ENCODE measurements at regions not wholly inside any gene's neighbourhood (a gene's known extent, or its start where the extent isn't known, plus 50 kb on each side); places are given as distances from the start of the nearest gene placed in this dataset.

- DNase-seq (no peak), ATAC-seq (no peak)
- intact Hi-C loops (cut with DNase I, micrococcal nuclease): no loop called here
Measured at GRCh38 chr12:111169032-111169431, 199.9 kb downstream of the PHETA1 start.

- no peak for DNase-seq
- no peak for ATAC-seq
- intact Hi-C loops (cut with DNase I, micrococcal nuclease): no loop called here
Measured at GRCh38 chr12:111168009-111168900, 200.6 kb downstream of the PHETA1 start.

DNA sequence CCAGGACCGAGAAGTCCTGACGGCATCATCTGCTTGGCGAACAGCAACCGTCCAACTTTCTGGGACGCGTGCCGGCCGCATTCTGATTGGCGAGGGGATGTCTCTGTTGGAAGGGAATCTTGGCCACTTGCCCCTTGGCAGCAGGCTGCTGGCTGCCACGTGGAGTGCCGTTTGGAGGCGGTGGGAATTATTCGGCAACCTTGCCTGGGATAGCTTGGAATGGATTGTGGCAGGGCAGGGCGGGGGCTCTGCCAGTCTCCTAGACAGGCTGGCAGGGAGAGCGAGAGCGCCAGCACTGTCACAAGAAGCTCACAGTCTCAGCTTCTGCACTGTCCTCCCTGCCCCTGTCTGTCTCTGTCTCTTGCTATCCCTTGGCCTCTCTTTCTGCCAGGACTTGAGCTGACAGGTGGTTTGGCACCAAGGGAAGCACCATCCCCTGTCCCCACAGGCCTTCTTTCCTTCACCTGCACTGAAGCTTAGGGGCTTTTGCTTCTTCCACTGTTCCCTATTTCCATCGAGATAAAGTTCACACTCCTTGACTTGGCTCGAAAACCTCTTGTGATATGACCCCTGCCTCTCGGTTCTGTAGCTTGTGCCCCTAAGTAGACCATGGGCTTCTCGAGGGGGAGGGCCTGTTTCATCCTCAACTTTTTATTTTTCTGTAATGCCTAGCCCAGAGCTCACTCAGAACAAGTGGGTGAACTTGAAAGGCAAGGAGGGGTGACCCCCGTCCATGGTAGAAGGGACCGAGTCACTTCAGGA lies 201.9 kb downstream of the PHETA1 start:
- DNase-seq (peak; percentile 20 to 29), ATAC-seq (no peak)
- intact Hi-C loops (cut with DNase I, micrococcal nuclease): no loop called here

- DNase-seq (no peak), ATAC-seq (no peak)
- intact Hi-C loops (cut with DNase I, micrococcal nuclease): no loop called here
Measured at GRCh38 chr12:111164833-111165525, 203.9 kb downstream of the PHETA1 start.

DNA sequence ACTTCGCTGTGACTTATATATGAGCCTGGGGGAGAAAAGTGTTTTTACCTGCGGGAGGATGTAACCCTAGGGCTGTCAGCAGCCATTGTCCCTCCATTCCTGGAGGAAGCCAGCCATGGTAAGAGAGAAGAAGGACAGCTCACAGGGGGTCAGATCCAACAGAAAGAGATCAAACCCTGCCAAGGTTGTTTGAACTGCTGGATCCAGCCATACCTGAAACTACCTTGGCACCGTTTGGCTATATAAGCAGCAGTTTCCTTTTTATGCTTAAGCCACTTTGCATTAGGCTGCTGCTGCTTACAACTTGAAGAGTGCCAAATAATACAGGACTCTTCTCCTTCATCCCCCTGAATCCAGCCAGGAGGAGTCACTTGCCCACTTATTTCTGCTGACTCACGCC lies 205.5 kb downstream of the PHETA1 start:
- intact Hi-C loops (cut with DNase I, micrococcal nuclease): no loop called here
- ATAC-seq: no peak
- no peak for DNase-seq

GRCh38 chr12:111161898-111162297 lies 207.0 kb downstream of the PHETA1 start:
- ATAC-seq: no peak
- no peak for DNase-seq
- intact Hi-C loops (cut with DNase I, micrococcal nuclease): no loop called here

- ATAC-seq (no peak), DNase-seq (no peak)
- intact Hi-C loops (cut with DNase I, micrococcal nuclease): no loop called here
Measured at GRCh38 chr12:111160350-111161241, 208.3 kb downstream of the PHETA1 start.

GRCh38 chr12:111158992-111159391 lies 209.9 kb downstream of the PHETA1 start:
- ATAC-seq (no peak), DNase-seq (no peak)
- intact Hi-C loops (cut with DNase I, micrococcal nuclease): no loop called here

- DNase-seq (no peak), ATAC-seq (no peak)
- intact Hi-C loops (cut with DNase I, micrococcal nuclease): no loop called here
Measured at GRCh38 chr12:111157486-111157885, 211.4 kb downstream of the PHETA1 start.

DNA sequence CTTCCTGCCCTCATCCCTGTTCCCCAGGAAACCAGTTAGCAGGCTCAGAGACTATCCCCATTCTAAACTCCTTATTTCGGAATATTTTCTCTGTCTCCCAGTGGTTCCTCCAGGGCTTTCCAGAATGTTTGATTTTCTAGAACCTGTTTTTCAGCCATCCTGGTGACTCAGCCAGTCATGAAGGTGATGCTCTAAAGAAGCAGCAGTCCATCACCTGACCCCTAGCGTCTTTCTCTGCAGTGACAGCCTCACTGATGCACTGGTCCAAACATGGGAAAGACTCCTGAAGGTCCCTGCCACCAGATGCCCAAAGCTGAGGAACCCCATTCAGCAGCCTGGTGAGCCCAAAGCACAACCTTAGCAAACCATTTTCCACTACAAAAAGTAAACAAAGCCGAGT lies 212.6 kb downstream of the PHETA1 start:
- DNase-seq (no peak), ATAC-seq (no peak)
- intact Hi-C loops (cut with DNase I, micrococcal nuclease): no loop called here

DNA sequence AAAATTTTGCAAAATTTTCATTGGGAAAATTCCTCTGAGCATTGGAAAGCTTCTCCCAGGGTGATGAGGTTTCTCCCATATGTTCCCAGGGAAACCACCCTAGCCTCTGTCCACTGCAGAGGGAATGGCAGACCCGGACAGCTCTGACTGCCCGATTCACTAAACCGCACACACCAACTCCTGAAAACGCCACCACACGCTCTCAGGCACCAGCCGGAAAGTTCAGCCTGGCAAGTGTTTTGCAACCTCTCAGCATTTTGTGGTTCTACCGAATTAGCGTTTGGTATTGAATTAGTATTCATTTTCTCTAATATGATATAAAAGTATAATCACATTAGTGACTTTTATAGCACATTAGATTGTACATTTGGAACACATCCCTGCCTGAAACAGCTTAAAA lies 213.4 kb downstream of the PHETA1 start:
- no peak for ATAC-seq
- no peak for DNase-seq
- intact Hi-C loops (cut with DNase I, micrococcal nuclease): no loop called here

- intact Hi-C loops (cut with DNase I, micrococcal nuclease): no loop called here
- ATAC-seq: no peak
- no peak for DNase-seq
Measured at GRCh38 chr12:111155020-111155419, 213.9 kb downstream of the PHETA1 start.

GRCh38 chr12:111154147-111154834 lies 214.6 kb downstream of the PHETA1 start:
- ATAC-seq: no peak
- DNase-seq: no peak
- intact Hi-C loops (cut with DNase I, micrococcal nuclease): no loop called here

GRCh38 chr12:111152561-111152960 lies 216.3 kb downstream of the PHETA1 start:
- intact Hi-C loops (cut with DNase I, micrococcal nuclease): no loop called here
- DNase-seq: no peak
- no peak for ATAC-seq

DNA sequence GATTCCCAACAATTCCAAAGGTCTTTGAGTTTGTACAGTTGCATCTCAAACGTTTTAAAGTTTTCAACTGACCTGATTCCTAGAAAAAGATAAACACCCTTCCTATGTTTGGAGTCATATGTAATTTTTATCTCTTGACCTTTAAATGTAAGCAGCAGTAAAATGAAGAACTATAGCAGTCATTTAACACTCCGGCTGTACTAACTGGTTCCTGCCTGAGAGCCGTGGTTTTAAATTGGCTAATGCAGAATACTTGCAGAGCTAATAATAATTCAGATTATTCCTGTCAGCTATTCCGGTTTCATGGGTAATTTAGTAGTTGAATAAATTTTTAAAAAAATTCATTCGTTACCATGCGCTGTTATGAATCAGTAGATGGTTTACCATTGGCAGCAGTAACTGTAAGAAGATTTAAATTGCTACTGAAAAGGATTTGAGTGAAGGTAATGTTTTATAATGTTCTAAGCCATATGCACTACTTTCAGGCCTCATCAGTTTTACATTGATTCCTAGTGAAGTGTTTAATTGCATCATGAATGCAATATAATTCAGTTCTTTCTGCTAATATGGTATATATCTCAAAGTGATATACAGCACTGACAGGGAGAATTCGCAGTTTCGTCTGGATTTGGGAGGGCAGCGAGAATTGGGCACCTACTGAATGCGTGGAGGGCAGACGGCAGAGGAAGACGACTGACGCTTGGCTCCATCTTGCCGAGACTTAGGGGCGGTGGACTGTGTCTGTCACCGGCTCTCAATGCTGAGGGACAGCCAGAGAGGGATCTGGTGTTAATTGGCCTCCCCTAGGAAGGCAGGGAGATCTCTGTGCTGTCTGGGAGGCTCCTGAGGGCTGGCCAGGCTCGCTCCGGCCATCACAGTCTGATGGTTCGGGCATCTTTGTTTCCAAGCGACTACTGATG lies 217.7 kb downstream of the PHETA1 start:
- intact Hi-C loops (cut with DNase I, micrococcal nuclease): no loop called here
- DNase-seq: no peak
- no peak for ATAC-seq

DNA sequence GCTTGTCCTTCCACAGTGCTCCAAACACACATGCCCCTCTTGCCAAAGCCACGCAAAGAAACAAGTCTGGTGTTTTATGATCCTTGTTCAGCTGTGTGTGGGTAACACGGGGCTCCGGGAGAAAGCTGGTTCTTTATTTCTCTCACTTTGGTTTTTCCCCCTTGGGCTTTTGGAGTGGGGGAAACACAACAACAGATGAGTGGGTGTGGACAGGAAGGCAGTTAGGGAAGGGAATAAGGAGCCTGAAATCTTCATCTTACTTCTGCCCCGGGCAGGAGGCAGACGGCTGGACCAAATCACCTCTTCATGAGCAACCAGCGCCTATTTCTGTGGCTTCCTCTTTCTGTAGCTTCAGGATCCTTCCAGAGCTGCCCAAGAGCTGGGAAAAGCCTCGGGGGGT lies 218.5 kb downstream of the PHETA1 start:
- ATAC-seq: no peak
- no peak for DNase-seq
- intact Hi-C loops (cut with DNase I, micrococcal nuclease): no loop called here

DNA sequence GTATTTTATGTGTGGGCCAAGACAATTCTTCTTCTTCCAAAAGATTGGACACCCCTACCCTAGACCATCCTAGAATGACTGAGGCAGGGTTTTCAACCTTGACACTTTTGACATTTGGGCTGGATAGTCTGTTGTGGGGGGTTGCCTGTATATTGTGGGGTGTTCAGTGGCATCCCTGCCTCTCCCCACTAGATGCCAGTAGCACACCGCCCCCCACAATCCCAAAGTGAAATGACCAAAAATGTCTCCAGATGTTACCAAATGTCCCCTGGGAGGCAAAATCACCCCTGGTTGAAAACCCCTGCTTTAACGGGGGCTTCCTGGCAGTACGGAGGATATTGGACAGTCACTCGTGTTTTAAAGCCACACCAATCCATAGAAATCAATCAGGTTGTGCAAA lies 219.6 kb downstream of the PHETA1 start:
- intact Hi-C loops (cut with DNase I, micrococcal nuclease): no loop called here
- DNase-seq: no peak
- ATAC-seq: no peak

Data from left colon (tissue), 2 donors.